Suppressor macrophage treated with lipopolysaccharide for 1 hour (primary cell): ENCODE measurements at regions not wholly inside any gene's neighbourhood (a gene's known extent, or its start where the extent isn't known, plus 50 kb on each side); places are given as distances from the start of the nearest gene placed in this dataset.

ENCODE experiments used
- DNase-seq, 3 donors: peaks; one replicate each; pipeline ENCODE4 v3.0.0-alpha.2; 2020 to 2022

DNA sequence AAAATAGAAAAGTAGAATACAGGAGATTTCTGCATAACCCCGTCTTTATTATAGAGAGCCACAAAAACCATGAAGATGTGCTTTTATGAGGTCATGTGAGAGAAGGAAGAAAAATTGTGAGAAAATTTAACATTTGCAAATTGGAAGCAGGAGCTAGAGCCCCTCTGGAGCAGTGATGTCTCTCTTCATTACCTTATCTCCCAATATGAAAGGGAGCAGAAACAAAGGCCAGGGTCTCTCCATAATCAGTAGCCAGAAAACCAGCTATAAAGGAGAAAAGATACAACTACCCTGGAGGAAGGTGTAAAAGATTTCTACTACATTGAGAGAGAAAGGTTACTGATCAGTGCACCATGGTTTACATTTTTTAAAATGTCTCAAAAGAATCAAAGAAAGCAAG lies 53.2 kb upstream of the ITGA1 start:
- no peak for DNase-seq

DNA sequence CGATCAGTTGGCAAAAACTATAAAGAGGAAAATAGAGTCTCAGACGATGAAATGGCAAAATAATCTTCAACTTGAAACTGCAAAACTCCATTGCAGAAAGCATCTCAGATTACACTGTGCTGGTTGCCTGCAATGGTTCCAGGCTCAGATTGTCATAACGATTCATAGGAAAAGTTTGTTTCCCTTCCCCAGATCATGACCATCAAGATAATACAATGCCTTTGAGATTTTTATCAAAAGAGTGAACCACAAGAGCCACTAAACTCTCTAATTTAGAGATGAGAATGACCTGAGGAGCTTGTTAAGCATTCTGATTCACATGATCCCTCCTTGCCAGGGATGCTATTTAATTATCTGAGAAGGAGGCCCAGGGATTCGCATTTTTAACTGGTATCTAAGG lies 52.6 kb upstream of the ITGA1 start:
- no peak for DNase-seq
